ENCODE measurements at regions not wholly inside any gene's neighbourhood (a gene's known extent, or its start where the extent isn't known, plus 50 kb on each side); places are given as distances from the start of the nearest gene placed in this dataset.

DNA sequence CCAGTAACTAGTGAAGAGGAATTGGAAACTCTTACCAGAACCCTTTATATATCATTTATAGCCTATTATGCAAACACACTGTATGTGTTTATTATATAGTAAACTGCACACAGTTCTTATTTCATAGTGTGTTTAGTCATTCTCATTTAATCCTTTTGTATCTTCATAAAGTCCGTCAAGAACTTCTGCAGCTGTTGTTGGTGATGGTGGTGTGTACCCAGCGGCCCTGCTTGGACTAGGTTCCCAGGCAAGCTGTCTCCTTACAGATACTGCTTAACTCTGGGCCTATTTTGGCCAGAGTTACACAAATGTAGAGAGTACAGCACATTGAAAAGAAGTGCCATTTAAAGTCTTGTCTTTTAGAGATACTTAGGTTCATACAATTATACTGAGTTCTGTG, 231.9 kb downstream of the NDUFS4 start:
- TF ChIP-seq, protein P1, sequence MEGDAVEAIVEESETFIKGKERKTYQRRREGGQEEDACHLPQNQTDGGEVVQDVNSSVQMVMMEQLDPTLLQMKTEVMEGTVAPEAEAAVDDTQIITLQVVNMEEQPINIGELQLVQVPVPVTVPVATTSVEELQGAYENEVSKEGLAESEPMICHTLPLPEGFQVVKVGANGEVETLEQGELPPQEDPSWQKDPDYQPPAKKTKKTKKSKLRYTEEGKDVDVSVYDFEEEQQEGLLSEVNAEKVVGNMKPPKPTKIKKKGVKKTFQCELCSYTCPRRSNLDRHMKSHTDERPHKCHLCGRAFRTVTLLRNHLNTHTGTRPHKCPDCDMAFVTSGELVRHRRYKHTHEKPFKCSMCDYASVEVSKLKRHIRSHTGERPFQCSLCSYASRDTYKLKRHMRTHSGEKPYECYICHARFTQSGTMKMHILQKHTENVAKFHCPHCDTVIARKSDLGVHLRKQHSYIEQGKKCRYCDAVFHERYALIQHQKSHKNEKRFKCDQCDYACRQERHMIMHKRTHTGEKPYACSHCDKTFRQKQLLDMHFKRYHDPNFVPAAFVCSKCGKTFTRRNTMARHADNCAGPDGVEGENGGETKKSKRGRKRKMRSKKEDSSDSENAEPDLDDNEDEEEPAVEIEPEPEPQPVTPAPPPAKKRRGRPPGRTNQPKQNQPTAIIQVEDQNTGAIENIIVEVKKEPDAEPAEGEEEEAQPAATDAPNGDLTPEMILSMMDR (IDR thresholded peaks at IDR 0.05) = no peak
- no peak for TF ChIP-seq POLR2A (IDR thresholded peaks at IDR 0.05)

Measured in heart left ventricle (tissue), 13 donors.